GM12878 (cell line): ENCODE measurements at regions not wholly inside any gene's neighbourhood (a gene's known extent, or its start where the extent isn't known, plus 50 kb on each side); places are given as distances from the start of the nearest gene placed in this dataset.

Experiments used
- KAT2A ChIP-seq: conservative IDR thresholded peaks from 2 replicates; pipeline ENCODE4 v1.6.1; 2011; ENCODE audit warnings: low read depth, low read length; ENCODE audit not compliant: control insufficient read depth
- POLR2A ChIP-seq: IDR thresholded peaks from 2 replicates; pipeline ENCODE4 v1.6.1; 2011; ENCODE audit warnings: low read depth, mild to moderate bottlenecking, low read length
- ZZZ3 ChIP-seq: IDR thresholded peaks from 2 replicates; pipeline ENCODE4 v1.6.1; 2011; ENCODE audit warnings: low read depth; ENCODE audit not compliant: control insufficient read depth, insufficient read length
- TF ChIP-seq, protein P1 (sequence below), 3 experiments: IDR thresholded peaks in 2 of 3; conservative IDR thresholded peaks in 1 of 3; 2 replicates each; pipeline ENCODE4 v1.5.1; 2011; ENCODE audit warnings: low read depth in 3 of 3, low read length in 3 of 3, mild to moderate bottlenecking in 3 of 3, control low read depth in 2 of 3, moderate library complexity in 2 of 3, inconsistent platforms in 1 of 3, mixed read lengths in 1 of 3; ENCODE audit not compliant: control insufficient read depth in 2 of 3, insufficient read depth in 1 of 3; ENCODE audit errors: extremely low read depth in 1 of 3

GRCh38 chr3:72460205-72461174 lies 387.8 kb downstream of the SHQ1 start:
- TF ChIP-seq, protein P1, sequence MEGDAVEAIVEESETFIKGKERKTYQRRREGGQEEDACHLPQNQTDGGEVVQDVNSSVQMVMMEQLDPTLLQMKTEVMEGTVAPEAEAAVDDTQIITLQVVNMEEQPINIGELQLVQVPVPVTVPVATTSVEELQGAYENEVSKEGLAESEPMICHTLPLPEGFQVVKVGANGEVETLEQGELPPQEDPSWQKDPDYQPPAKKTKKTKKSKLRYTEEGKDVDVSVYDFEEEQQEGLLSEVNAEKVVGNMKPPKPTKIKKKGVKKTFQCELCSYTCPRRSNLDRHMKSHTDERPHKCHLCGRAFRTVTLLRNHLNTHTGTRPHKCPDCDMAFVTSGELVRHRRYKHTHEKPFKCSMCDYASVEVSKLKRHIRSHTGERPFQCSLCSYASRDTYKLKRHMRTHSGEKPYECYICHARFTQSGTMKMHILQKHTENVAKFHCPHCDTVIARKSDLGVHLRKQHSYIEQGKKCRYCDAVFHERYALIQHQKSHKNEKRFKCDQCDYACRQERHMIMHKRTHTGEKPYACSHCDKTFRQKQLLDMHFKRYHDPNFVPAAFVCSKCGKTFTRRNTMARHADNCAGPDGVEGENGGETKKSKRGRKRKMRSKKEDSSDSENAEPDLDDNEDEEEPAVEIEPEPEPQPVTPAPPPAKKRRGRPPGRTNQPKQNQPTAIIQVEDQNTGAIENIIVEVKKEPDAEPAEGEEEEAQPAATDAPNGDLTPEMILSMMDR (IDR thresholded peaks at IDR 0.05 in 2 of 3, conservative IDR thresholded peaks at IDR 0.05 in 1 of 3; ENCODE audit: control insufficient read depth in 2 of 3, extremely low read depth in 1 of 3, insufficient read depth in 1 of 3, low read depth in 3 of 3, low read length in 3 of 3), result no peak
- TF ChIP-seq POLR2A (no peak), ZZZ3 (no peak), KAT2A (no peak)
